Thoracic aorta (tissue), 2 donors: ENCODE measurements at regions not wholly inside any gene's neighbourhood (a gene's known extent, or its start where the extent isn't known, plus 50 kb on each side); places are given as distances from the start of the nearest gene placed in this dataset.

Source experiments
- ATAC-seq: fragments of 150-250 bp; one replicate; pipeline ENCODE4 v1.8.0; 2017; ENCODE audit warnings: low read depth; ENCODE audit not compliant: insufficient number of reproducible peaks, low FRiP score
- DNase-seq: peaks from one replicate; pipeline ENCODE4 v3.0.0-alpha.2; 2020; ENCODE audit warnings: low spot score
- H3K27ac ChIP-seq, 2 donors: fragments of 200-600 bp; sonication (generic); 1 replicate in 1 of 2; 2 replicates in 1 of 2; pipeline ENCODE4 v1.5.1; 2016; ENCODE audit warnings: mild to moderate bottlenecking in 2 of 2, moderate library complexity in 2 of 2
- H3K27me3 ChIP-seq: fragments of 200-600 bp; sonication (generic); replicated peaks from 2 replicates; pipeline ENCODE4 v1.6.0; 2016; ENCODE audit warnings: mild to moderate bottlenecking; ENCODE audit not compliant: insufficient read depth
- H3K36me3 ChIP-seq: fragments of 200-600 bp; sonication (generic); one replicate; pipeline ENCODE4 v1.5.1; 2016
- H3K4me1 ChIP-seq, 2 donors: fragments of 200-600 bp; sonication (generic); 1 replicate in 1 of 2; 2 replicates in 1 of 2; pipeline versions ENCODE4 v1.5.1 to v1.6.0; 2016; ENCODE audit warnings: low read depth in 2 of 2, mild to moderate bottlenecking in 1 of 2; ENCODE audit not compliant: control insufficient read depth in 1 of 2
- H3K4me3 ChIP-seq: fragments of 200-600 bp; sonication (generic); 2 replicates; pipeline ENCODE4 v1.5.1; 2016; ENCODE audit warnings: mild to moderate bottlenecking
- H3K9me3 ChIP-seq: fragments of 200-600 bp; sonication (generic); 2 replicates; pipeline ENCODE4 v1.5.1; 2016
- TF ChIP-seq, protein P1 (sequence below): fragments of 200-600 bp; sonication (generic); IDR thresholded peaks from one replicate; pipeline ENCODE4 v1.5.1; 2019; ENCODE audit warnings: antibody characterized with exemption

DNA sequence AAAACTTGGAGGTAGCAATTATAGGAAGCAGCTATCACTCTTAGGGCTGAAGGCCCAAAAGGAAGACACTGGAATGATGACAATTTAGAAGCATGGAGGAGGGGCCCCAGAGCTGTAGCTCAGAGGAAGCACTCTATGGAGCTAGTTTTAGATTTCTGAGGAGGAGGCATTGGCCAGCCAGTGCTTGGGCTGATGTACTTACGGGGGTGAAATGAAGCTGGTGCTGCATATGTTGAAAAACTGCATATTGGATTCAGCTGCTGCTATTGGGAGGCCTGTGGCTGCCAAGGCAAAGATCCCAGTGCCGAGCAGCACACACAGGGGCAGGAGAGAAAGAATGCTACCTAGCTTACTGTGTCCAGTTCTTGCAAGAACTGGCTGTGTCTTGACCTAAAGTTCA, 53.9 kb upstream of the HMHB1 start:
- Histone ChIP-seq H3K27ac (no peak overlapping the region), H3K9me3 (no peaks in the 10 kb centered on the region), H3K36me3 (no peaks in the 10 kb centered on the region), H3K4me1 (no peaks in the 10 kb centered on the region), H3K27me3 (no peaks in the 10 kb centered on the region), H3K4me3 (no peak overlapping the region)
- TF ChIP-seq, protein P1, sequence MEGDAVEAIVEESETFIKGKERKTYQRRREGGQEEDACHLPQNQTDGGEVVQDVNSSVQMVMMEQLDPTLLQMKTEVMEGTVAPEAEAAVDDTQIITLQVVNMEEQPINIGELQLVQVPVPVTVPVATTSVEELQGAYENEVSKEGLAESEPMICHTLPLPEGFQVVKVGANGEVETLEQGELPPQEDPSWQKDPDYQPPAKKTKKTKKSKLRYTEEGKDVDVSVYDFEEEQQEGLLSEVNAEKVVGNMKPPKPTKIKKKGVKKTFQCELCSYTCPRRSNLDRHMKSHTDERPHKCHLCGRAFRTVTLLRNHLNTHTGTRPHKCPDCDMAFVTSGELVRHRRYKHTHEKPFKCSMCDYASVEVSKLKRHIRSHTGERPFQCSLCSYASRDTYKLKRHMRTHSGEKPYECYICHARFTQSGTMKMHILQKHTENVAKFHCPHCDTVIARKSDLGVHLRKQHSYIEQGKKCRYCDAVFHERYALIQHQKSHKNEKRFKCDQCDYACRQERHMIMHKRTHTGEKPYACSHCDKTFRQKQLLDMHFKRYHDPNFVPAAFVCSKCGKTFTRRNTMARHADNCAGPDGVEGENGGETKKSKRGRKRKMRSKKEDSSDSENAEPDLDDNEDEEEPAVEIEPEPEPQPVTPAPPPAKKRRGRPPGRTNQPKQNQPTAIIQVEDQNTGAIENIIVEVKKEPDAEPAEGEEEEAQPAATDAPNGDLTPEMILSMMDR: no peak
- DNase-seq (no peak), ATAC-seq (no peak)

GRCh38 chr5:143757116-143757515, 54.8 kb upstream of the HMHB1 start:
- DNase-seq (no peak), ATAC-seq (no peak)
- Histone ChIP-seq H3K9me3 (no peaks in the 10 kb centered on the region), H3K4me1 (no peaks in the 10 kb centered on the region), H3K27me3 (no peaks in the 10 kb centered on the region), H3K4me3 (no peak overlapping the region), H3K27ac (no peak overlapping the region), H3K36me3 (no peaks in the 10 kb centered on the region)
- TF ChIP-seq, protein P1: no peak

DNA sequence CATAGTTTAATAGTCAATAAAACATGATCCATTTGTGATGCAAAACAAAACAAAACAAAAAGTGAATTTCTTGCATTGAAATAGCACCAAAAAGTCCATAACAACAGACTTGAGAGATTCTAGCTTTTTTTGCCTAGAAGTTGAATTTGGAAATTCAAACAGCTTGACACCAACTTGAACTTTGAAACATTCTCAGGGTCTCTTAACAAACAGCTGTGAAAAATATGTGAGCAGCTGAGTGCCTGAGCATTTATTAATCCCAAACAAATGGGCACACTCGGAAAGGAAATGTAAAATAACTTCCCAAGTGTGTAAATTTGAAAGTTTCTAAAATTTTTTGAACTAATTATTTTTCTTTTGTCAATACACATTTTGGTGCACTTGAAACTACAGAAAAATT, 56.0 kb upstream of the HMHB1 start:
- Histone ChIP-seq H3K36me3 (no peaks in the 10 kb centered on the region), H3K27ac (no peak overlapping the region), H3K27me3 (no peaks in the 10 kb centered on the region), H3K4me3 (no peak overlapping the region), H3K4me1 (no peaks in the 10 kb centered on the region), H3K9me3 (no peaks in the 10 kb centered on the region)
- no peak for ATAC-seq
- DNase-seq: no peak
- TF ChIP-seq, protein P1: no peak

DNA sequence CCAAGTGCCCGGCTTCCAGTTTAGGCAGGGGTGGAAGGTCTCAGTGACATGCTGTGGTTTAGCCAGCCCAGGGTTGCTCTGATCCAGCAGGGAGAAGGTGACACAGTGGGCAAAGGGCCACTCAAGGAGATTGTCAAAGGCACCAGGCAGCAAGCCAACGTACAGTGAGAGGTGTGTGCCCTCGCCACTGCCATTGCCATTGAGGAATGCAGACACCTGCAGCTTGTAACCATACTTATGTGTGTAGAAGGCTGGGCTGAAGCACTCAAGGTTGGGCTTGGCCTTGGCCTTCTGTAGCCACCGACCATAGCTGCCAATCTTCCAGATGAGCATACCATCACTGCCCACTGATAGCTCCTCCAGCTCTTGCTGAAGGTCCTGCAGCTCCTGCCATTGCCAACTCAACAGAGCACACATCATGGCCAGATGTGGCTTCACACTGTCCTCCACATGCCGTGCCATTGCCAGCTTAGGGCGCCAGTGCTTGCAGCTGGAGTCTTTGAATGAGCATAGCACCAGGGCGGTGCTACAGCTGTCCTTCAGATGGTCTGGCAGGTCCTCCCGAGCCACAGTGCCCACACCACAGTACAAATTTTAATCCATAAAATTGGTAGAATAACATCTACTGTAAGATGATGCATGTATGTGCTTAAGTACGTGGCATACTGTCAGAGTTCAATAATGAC, 59.7 kb upstream of the HMHB1 start:
- DNase-seq (no peak), ATAC-seq (no peak)
- no peak overlapping the region for H3K27ac ChIP-seq

DNA sequence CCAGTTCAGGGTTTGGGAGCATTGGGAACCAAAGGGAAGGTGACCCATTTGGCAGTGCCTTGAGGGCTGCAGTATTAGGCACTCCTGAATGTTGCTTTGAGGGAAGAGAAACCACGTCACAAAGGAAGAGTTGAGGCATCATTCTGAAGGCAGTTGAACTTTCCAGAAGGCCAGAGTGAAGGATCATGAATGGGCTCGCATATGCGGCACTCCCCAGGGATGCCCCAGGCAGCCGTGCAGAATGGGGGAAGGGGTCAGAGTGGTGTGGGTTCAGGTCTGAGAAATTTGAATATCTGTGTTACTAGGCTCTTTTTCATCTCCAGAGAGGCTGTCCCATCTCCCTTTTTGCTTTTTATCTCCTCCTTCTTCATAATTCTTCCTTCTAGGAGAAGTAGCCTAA, 60.6 kb upstream of the HMHB1 start:
- no peak overlapping the region for H3K27ac ChIP-seq
- ATAC-seq (no peak), DNase-seq (no peak)
- H3K4me1 ChIP-seq: no peaks in the 10 kb centered on the region
- no peak overlapping the region for H3K4me3 ChIP-seq
- no peaks in the 10 kb centered on the region for H3K9me3 ChIP-seq
- no peaks in the 10 kb centered on the region for H3K36me3 ChIP-seq
- TF ChIP-seq, protein P1: no peak
- no peaks in the 10 kb centered on the region for H3K27me3 ChIP-seq

More for the DNA sequence above, 59.7 kb upstream of the HMHB1 start:
- no peak overlapping the region for H3K4me3 ChIP-seq
- TF ChIP-seq, protein P1: no peak
- H3K9me3 ChIP-seq: no peaks in the 10 kb centered on the region
- H3K36me3 ChIP-seq: no peaks in the 10 kb centered on the region
- no peaks in the 10 kb centered on the region for H3K27me3 ChIP-seq
- H3K4me1 ChIP-seq: no peaks in the 10 kb centered on the region
